Activated CD4-positive, alpha-beta T cell treated with anti-CD3 and anti-CD28 coated beads, Interleukin-10, Interleukin-2, amounts not matched to agents 100 ng/mL and 50 ng/mL, durations not matched to agents 16 hours and 8 hours (primary cell): ENCODE measurements at regions not wholly inside any gene's neighbourhood (a gene's known extent, or its start where the extent isn't known, plus 50 kb on each side); places are given as distances from the start of the nearest gene placed in this dataset.
"Not testable (repeated sequence)": the region's sequence is repeated elsewhere in the genome, so short reads cannot be mapped to it uniquely, and the experiment has no call there.

Experiments used
- DNase-seq: peaks from one replicate; pipeline ENCODE4 v3.0.0-alpha.2; 2020

- DNase-seq, result no peak
Observed at GRCh38 chr2:40957508-40957907, 505.6 kb upstream of the SLC8A1 start.

- no peak for DNase-seq
Observed at GRCh38 chr2:40962026-40962425, 510.1 kb upstream of the SLC8A1 start.

- no peak for DNase-seq
Observed at GRCh38 chr2:40964509-40965250, 512.8 kb upstream of the SLC8A1 start.

GRCh38 chr2:40967451-40967850 lies 515.6 kb upstream of the SLC8A1 start:
- no peak for DNase-seq

GRCh38 chr2:40975151-40975550 lies 523.3 kb upstream of the SLC8A1 start:
- no peak for DNase-seq

- no peak for DNase-seq
Observed at GRCh38 chr2:40997362-40997761, 545.5 kb upstream of the SLC8A1 start.

GRCh38 chr2:41000374-41000773 lies 548.5 kb upstream of the SLC8A1 start:
- DNase-seq, result no peak

GRCh38 chr2:41000906-41001305 lies 549.0 kb upstream of the SLC8A1 start:
- DNase-seq, result no peak

GRCh38 chr2:41004700-41005099 lies 552.8 kb upstream of the SLC8A1 start:
- DNase-seq, result no peak

GRCh38 chr2:41020358-41020757 lies 568.5 kb upstream of the SLC8A1 start:
- DNase-seq, result no peak

GRCh38 chr2:41024816-41025215 lies 572.9 kb upstream of the SLC8A1 start:
- DNase-seq, result no peak

- no peak for DNase-seq
Observed at GRCh38 chr2:41026613-41027012, 574.7 kb upstream of the SLC8A1 start.

GRCh38 chr2:41027095-41027494 lies 575.2 kb upstream of the SLC8A1 start:
- DNase-seq, result no peak

- DNase-seq, result no peak
Observed at GRCh38 chr2:41031282-41031681, 579.4 kb upstream of the SLC8A1 start.

GRCh38 chr2:41032715-41033114 lies 580.8 kb upstream of the SLC8A1 start:
- no peak for DNase-seq

GRCh38 chr2:41033127-41033526 lies 581.2 kb upstream of the SLC8A1 start:
- no peak for DNase-seq

- DNase-seq, result no peak
Observed at GRCh38 chr2:41038408-41038807, 586.5 kb upstream of the SLC8A1 start.

GRCh38 chr2:41039750-41040149 lies 587.9 kb upstream of the SLC8A1 start:
- DNase-seq, result not testable (repeated sequence)

GRCh38 chr2:41040782-41041520 lies 589.1 kb upstream of the SLC8A1 start:
- DNase-seq, result no peak

GRCh38 chr2:41042343-41042742 lies 590.5 kb upstream of the SLC8A1 start:
- DNase-seq, result no peak

GRCh38 chr2:41061356-41061755 lies 609.5 kb upstream of the SLC8A1 start:
- DNase-seq, result no peak

- no peak for DNase-seq
Observed at GRCh38 chr2:41062336-41062735, 610.4 kb upstream of the SLC8A1 start.

GRCh38 chr2:41066168-41066567 lies 614.3 kb upstream of the SLC8A1 start:
- no peak for DNase-seq

- DNase-seq, result no peak
Observed at GRCh38 chr2:41068740-41069139, 616.9 kb upstream of the SLC8A1 start.

- no peak for DNase-seq
Observed at GRCh38 chr2:41078341-41078740, 626.5 kb upstream of the SLC8A1 start.
